Ishikawa (cell line): ENCODE measurements at regions not wholly inside any gene's neighbourhood (a gene's known extent, or its start where the extent isn't known, plus 50 kb on each side); places are given as distances from the start of the nearest gene placed in this dataset.

Source experiments
- CEBPB ChIP-seq: IDR thresholded peaks from 2 replicates; pipeline ENCODE4 v1.6.1; 2012
- CREB1 ChIP-seq: IDR thresholded peaks from 2 replicates; pipeline ENCODE4 v1.6.1; 2012; ENCODE audit warnings: low read depth
- EGR1 ChIP-seq: IDR thresholded peaks from 2 replicates; pipeline ENCODE4 v1.6.1; 2012
- EP300 ChIP-seq: IDR thresholded peaks from 2 replicates; pipeline ENCODE4 v1.6.1; 2012; ENCODE audit warnings: borderline replicate concordance
- FOXM1 ChIP-seq: IDR thresholded peaks from 2 replicates; pipeline ENCODE4 v1.6.1; 2012; ENCODE audit warnings: low read depth, borderline replicate concordance
- NFIC ChIP-seq: IDR thresholded peaks from 2 replicates; pipeline ENCODE4 v1.6.1; 2012
- RAD21 ChIP-seq: IDR thresholded peaks from 2 replicates; pipeline ENCODE4 v1.6.1; 2012; ENCODE audit warnings: low read depth
- TAF1 ChIP-seq: IDR thresholded peaks from 2 replicates; pipeline ENCODE4 v1.6.1; 2012; ENCODE audit warnings: low read depth, mild to moderate bottlenecking
- TCF12 ChIP-seq: IDR thresholded peaks from 2 replicates; pipeline ENCODE4 v1.6.1; 2012; ENCODE audit warnings: low read depth
- TEAD4 ChIP-seq: IDR thresholded peaks from 2 replicates; pipeline ENCODE4 v1.6.1; 2012
- YY1 ChIP-seq: IDR thresholded peaks from 2 replicates; pipeline ENCODE4 v1.6.1; 2012; ENCODE audit warnings: low read depth
- ZBTB7A ChIP-seq: IDR thresholded peaks from 2 replicates; pipeline ENCODE4 v1.6.1; 2012; ENCODE audit warnings: low read depth
- TF ChIP-seq, protein P1 (sequence below): IDR thresholded peaks from 2 replicates; pipeline ENCODE4 v1.6.1; 2012
- TF ChIP-seq, protein P2 (sequence below): IDR thresholded peaks from 2 replicates; pipeline ENCODE4 v1.6.1; 2012; ENCODE audit warnings: low read depth, mild to moderate bottlenecking
- TF ChIP-seq, protein P3 (sequence below): IDR thresholded peaks from 2 replicates; pipeline ENCODE4 v1.6.1; 2012

DNA sequence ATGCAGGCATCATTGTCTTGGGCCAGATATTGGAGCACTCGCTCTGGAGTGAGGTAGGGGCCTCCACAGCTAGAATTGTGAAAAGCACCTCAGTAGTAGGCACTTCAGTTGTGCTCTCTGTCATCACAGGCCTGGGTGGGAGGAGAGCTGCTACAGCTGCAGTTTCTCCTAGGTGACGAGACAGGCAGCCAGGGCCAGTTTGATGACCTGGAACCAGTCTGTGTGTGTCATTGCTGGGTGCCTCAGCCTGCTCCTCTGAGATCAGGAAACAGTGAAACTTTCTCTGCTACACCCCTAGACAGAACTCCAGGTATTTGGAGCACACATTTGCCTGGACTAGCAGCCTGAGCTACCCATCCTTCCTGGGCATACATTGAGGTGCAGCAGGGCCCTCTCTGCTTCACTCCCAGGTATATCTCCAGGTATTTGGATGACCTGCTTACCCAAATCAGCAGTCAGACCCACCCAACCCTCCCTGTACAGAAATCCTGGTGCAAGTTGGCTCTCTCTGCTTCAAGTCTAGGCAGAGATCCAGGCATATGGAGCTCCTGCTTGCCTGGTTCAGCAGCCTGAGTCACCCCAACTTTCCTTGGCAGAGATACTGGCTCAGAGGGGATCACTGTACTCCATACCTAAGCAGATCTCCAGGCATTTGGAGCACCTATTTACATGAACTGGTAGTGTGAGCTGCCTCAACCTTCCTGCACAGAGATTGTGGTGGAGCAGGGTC is 54.3 kb upstream of the SGO1 start:
- TF ChIP-seq TAF1 (no peak), NFIC (no peak), CREB1 (no peak), YY1 (no peak), TCF12 (no peak), ZBTB7A (no peak), EP300 (no peak), RAD21 (no peak), FOXM1 (no peak), TEAD4 (no peak), CEBPB (no peak), EGR1 (no peak)
- TF ChIP-seq, protein P1, sequence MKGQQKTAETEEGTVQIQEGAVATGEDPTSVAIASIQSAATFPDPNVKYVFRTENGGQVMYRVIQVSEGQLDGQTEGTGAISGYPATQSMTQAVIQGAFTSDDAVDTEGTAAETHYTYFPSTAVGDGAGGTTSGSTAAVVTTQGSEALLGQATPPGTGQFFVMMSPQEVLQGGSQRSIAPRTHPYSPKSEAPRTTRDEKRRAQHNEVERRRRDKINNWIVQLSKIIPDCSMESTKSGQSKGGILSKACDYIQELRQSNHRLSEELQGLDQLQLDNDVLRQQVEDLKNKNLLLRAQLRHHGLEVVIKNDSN: no peak
- TF ChIP-seq, protein P2, sequence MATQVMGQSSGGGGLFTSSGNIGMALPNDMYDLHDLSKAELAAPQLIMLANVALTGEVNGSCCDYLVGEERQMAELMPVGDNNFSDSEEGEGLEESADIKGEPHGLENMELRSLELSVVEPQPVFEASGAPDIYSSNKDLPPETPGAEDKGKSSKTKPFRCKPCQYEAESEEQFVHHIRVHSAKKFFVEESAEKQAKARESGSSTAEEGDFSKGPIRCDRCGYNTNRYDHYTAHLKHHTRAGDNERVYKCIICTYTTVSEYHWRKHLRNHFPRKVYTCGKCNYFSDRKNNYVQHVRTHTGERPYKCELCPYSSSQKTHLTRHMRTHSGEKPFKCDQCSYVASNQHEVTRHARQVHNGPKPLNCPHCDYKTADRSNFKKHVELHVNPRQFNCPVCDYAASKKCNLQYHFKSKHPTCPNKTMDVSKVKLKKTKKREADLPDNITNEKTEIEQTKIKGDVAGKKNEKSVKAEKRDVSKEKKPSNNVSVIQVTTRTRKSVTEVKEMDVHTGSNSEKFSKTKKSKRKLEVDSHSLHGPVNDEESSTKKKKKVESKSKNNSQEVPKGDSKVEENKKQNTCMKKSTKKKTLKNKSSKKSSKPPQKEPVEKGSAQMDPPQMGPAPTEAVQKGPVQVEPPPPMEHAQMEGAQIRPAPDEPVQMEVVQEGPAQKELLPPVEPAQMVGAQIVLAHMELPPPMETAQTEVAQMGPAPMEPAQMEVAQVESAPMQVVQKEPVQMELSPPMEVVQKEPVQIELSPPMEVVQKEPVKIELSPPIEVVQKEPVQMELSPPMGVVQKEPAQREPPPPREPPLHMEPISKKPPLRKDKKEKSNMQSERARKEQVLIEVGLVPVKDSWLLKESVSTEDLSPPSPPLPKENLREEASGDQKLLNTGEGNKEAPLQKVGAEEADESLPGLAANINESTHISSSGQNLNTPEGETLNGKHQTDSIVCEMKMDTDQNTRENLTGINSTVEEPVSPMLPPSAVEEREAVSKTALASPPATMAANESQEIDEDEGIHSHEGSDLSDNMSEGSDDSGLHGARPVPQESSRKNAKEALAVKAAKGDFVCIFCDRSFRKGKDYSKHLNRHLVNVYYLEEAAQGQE: no peak
- TF ChIP-seq, protein P3, sequence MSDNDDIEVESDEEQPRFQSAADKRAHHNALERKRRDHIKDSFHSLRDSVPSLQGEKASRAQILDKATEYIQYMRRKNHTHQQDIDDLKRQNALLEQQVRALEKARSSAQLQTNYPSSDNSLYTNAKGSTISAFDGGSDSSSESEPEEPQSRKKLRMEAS: no peak

DNA sequence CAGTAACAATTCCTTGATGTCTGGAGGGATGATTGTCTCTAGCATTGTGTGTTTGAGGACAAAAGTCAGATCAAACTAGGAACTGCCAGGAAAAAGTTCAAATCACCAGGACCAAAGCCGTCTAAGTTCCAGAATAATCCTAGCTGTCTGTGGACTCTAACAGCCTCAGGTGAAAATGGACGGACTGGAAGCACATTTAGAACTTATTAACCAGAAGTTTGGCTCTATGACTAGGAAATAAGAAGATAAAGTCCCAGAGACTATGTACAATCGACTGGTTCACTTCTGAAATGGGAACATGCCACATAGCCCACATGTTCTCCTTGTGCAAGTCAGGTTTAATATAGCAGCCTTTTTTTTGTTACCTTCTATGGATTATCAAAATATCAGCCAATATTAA is 50.6 kb upstream of the SGO1 start:
- TF ChIP-seq EP300 (no peak), CEBPB (no peak), TEAD4 (no peak), RAD21 (no peak), FOXM1 (no peak), TCF12 (no peak)
- TF ChIP-seq, protein P3: no peak
